A549 (cell line): ENCODE measurements at regions not wholly inside any gene's neighbourhood (a gene's known extent, or its start where the extent isn't known, plus 50 kb on each side); places are given as distances from the start of the nearest gene placed in this dataset.

Experiments
- ATAC-seq, 2 experiments: fragments of 200-7000 bp in 1 of 2; fragments of >200 bp in 1 of 2; cut with Nextera tagmentation in 1 of 2; cut with Tn5 transposase in 1 of 2; 3 replicates each; pipeline versions ENCODE4 v1.8.0 to v1.9.1; 2018 to 2020; ENCODE audit warnings: mild to moderate bottlenecking in 1 of 2, moderate library complexity in 1 of 2
- CTCF ChIA-PET: fragments of 300-600 bp; sonication (Branson Sonifier 250); formaldehyde crosslinking; extraction: SDS; loops from one replicate; lab custom pipeline; 2021; ENCODE audit warnings: antibody characterized with exemption, inconsistent platforms; lab: Yijun Ruan, JAX
- POLR2A ChIA-PET: fragments of 350-600 bp; formaldehyde crosslinking; extraction: SDS; loops from one replicate; lab custom pipeline; 2021; ENCODE audit warnings: antibody characterized with exemption, inconsistent platforms; lab: Yijun Ruan, JAX
- DNase-seq, 2 experiments: peaks; one replicate each; pipeline versions ENCODE4 v3.0.0 to v3.0.0-alpha.2; 2011 to 2016; ENCODE audit warnings: low read depth in 1 of 2, low spot score in 1 of 2
- FAIRE-seq: peaks from 2 replicates; lab custom pipeline; 2011; peaks lifted over from hg19 to GRCh38; lab: Jason Lieb, UNC
- H3K27ac ChIP-seq, 2 experiments: fragments of >200 bp; sonication (Bioruptor Twin); formaldehyde crosslinking; 3 replicates each; pipeline ENCODE4 v1.5.1; 2016 to 2017
- H3K4me1 ChIP-seq: fragments of >200 bp; sonication (Bioruptor Twin); formaldehyde crosslinking; 3 replicates; pipeline ENCODE4 v1.6.1; 2016
- H3K4me2 ChIP-seq: fragments of >200 bp; sonication (Bioruptor Twin); formaldehyde crosslinking; 3 replicates; pipeline ENCODE4 v1.6.1; 2016
- H3K4me3 ChIP-seq: fragments of >200 bp; sonication (Bioruptor Twin); formaldehyde crosslinking; 3 replicates; pipeline ENCODE4 v1.5.1; 2016
- H3K9me3 ChIP-seq: fragments of >200 bp; sonication (Bioruptor Twin); formaldehyde crosslinking; 3 replicates; pipeline ENCODE4 v1.6.1; 2016
- CBX8 ChIP-seq: fragments of 200-600 bp; sonication (generic); IDR thresholded peaks from 2 replicates; pipeline ENCODE4 v1.6.1; 2016
- CHD4 ChIP-seq: fragments of 200-600 bp; sonication (generic); IDR thresholded peaks from 2 replicates; pipeline ENCODE4 v1.6.1; 2016; ENCODE audit warnings: antibody characterized with exemption, mild to moderate bottlenecking, borderline replicate concordance
- E2F6 ChIP-seq: IDR thresholded peaks from 2 replicates; pipeline ENCODE4 v1.6.1; 2012; ENCODE audit warnings: low read depth, borderline replicate concordance
- ESRRA ChIP-seq: fragments of 150-350 bp; IDR thresholded peaks from 2 replicates; pipeline ENCODE4 v1.6.1; 2014; ENCODE audit warnings: mild to moderate bottlenecking, low read length, borderline replicate concordance
- FOSB ChIP-seq: fragments of 250-450 bp; sonication (Bioruptor Pico); IDR thresholded peaks from 2 replicates; pipeline ENCODE4 v1.5.0; 2020; ENCODE audit warnings: mild to moderate bottlenecking, moderate library complexity
- FOSL2 ChIP-seq, 2 experiments: fragments of 450-650 bp in 1 of 2; fragments of >200 bp in 1 of 2; sonication (Bioruptor Twin) in 1 of 2; formaldehyde crosslinking; IDR thresholded peaks; 2 replicates each; pipeline versions ENCODE4 v1.5.0 to v1.6.1; 2016 to 2020; ENCODE audit warnings: mild to moderate bottlenecking in 1 of 2, moderate library complexity in 1 of 2
- FOXS1 ChIP-seq: fragments of 250-450 bp; sonication (Bioruptor Pico); IDR thresholded peaks from 2 replicates; pipeline ENCODE4 v1.5.0; 2020; ENCODE audit warnings: mild to moderate bottlenecking, moderate library complexity
- JUN ChIP-seq, 2 experiments: fragments of >200 bp; sonication (Bioruptor Twin); formaldehyde crosslinking; IDR thresholded peaks; 2 replicates in 1 of 2; 3 replicates in 1 of 2; pipeline ENCODE4 v1.6.1; 2016 to 2017
- JUNB ChIP-seq: fragments of >200 bp; sonication (Bioruptor Twin); formaldehyde crosslinking; IDR thresholded peaks from 2 replicates; pipeline ENCODE4 v1.6.1; 2016
- MYC ChIP-seq: IDR thresholded peaks from 2 replicates; pipeline ENCODE4 v1.6.1; 2012; ENCODE audit warnings: mild to moderate bottlenecking, inconsistent platforms, low read length, improper control_type of control experiment, borderline replicate concordance
- NR3C1 ChIP-seq: fragments of >200 bp; sonication (Bioruptor Twin); formaldehyde crosslinking; IDR thresholded peaks from 3 replicates; pipeline ENCODE4 v1.6.1; 2017
- POLR2A ChIP-seq: IDR thresholded peaks from 2 replicates; pipeline ENCODE4 v1.6.1; 2012; ENCODE audit warnings: mild to moderate bottlenecking, low read length
- TFCP2L1 ChIP-seq: fragments of 250-450 bp; sonication (Bioruptor Pico); IDR thresholded peaks from 2 replicates; pipeline ENCODE4 v1.5.0; 2021; ENCODE audit warnings: mild to moderate bottlenecking
- USF2 ChIP-seq: fragments of 450-650 bp; IDR thresholded peaks from 2 replicates; pipeline ENCODE4 v1.6.1; 2014; ENCODE audit warnings: antibody characterized with exemption
- ZC3H11A ChIP-seq: fragments of 450-650 bp; IDR thresholded peaks from 2 replicates; pipeline ENCODE4 v1.6.1; 2014; ENCODE audit warnings: antibody characterized with exemption, mild to moderate bottlenecking
- ZFP36 ChIP-seq: fragments of 450-650 bp; IDR thresholded peaks from 2 replicates; pipeline ENCODE4 v1.6.1; 2014; ENCODE audit warnings: borderline replicate concordance; ENCODE audit not compliant: partially characterized antibody
- ZNF302 ChIP-seq: fragments of 250-450 bp; sonication (Bioruptor Pico); IDR thresholded peaks from 2 replicates; pipeline ENCODE4 v1.9.0; 2021; ENCODE audit warnings: inconsistent platforms, mild to moderate bottlenecking, moderate library complexity
- WGBS: methylation state at CpG from one replicate; pipeline ENCODE4 v1.1.6; 2017; ENCODE audit errors: missing lambda C conversion rate; 5-methylcytosine and 5-hydroxymethylcytosine counted together
- TF ChIP-seq, protein P1 (sequence below): fragments of 250-450 bp; sonication (Bioruptor Pico); IDR thresholded peaks from 2 replicates; pipeline ENCODE4 v1.5.0; 2020; ENCODE audit warnings: low read depth, mild to moderate bottlenecking, moderate library complexity
- TF ChIP-seq, protein P2 (sequence below): fragments of >200 bp; sonication (Bioruptor Twin); formaldehyde crosslinking; IDR thresholded peaks from 3 replicates; pipeline ENCODE4 v1.5.1; 2016
- TF ChIP-seq, protein P3 (sequence below): fragments of 200-600 bp; sonication (generic); IDR thresholded peaks from 2 replicates; pipeline ENCODE4 v1.6.1; 2016; ENCODE audit warnings: antibody characterized with exemption, mild to moderate bottlenecking, moderate library complexity
- TF ChIP-seq, protein P4 (sequence below): fragments of 150-350 bp; IDR thresholded peaks from 2 replicates; pipeline ENCODE4 v1.6.1; 2014; ENCODE audit warnings: low read depth, mild to moderate bottlenecking, low read length

- H3K4me3 ChIP-seq = no peak overlapping the region
- ChIA-PET POLR2A (no interaction called here), CTCF (no interaction called here)
- 47% methylated on average over 2 of the region's 2 CpGs for WGBS
- H3K4me2 ChIP-seq = no peak overlapping the region
- no peaks in the 10 kb centered on the region for H3K4me1 ChIP-seq
- H3K27ac ChIP-seq = no peak overlapping the region
- FAIRE-seq = no peak
- ATAC-seq = no peak
- TF ChIP-seq, protein P1, sequence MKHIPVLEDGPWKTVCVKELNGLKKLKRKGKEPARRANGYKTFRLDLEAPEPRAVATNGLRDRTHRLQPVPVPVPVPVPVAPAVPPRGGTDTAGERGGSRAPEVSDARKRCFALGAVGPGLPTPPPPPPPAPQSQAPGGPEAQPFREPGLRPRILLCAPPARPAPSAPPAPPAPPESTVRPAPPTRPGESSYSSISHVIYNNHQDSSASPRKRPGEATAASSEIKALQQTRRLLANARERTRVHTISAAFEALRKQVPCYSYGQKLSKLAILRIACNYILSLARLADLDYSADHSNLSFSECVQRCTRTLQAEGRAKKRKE = no peak
- TF ChIP-seq FOXS1 (CRISPR knock-in tag) = no peak
- TF ChIP-seq, protein P2, sequence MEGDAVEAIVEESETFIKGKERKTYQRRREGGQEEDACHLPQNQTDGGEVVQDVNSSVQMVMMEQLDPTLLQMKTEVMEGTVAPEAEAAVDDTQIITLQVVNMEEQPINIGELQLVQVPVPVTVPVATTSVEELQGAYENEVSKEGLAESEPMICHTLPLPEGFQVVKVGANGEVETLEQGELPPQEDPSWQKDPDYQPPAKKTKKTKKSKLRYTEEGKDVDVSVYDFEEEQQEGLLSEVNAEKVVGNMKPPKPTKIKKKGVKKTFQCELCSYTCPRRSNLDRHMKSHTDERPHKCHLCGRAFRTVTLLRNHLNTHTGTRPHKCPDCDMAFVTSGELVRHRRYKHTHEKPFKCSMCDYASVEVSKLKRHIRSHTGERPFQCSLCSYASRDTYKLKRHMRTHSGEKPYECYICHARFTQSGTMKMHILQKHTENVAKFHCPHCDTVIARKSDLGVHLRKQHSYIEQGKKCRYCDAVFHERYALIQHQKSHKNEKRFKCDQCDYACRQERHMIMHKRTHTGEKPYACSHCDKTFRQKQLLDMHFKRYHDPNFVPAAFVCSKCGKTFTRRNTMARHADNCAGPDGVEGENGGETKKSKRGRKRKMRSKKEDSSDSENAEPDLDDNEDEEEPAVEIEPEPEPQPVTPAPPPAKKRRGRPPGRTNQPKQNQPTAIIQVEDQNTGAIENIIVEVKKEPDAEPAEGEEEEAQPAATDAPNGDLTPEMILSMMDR = no peak
- no peak for TF ChIP-seq E2F6
- no peak for TF ChIP-seq JUNB
- no peak for TF ChIP-seq POLR2A
- no peak for TF ChIP-seq TFCP2L1 (CRISPR knock-in tag)
- TF ChIP-seq, protein P3, sequence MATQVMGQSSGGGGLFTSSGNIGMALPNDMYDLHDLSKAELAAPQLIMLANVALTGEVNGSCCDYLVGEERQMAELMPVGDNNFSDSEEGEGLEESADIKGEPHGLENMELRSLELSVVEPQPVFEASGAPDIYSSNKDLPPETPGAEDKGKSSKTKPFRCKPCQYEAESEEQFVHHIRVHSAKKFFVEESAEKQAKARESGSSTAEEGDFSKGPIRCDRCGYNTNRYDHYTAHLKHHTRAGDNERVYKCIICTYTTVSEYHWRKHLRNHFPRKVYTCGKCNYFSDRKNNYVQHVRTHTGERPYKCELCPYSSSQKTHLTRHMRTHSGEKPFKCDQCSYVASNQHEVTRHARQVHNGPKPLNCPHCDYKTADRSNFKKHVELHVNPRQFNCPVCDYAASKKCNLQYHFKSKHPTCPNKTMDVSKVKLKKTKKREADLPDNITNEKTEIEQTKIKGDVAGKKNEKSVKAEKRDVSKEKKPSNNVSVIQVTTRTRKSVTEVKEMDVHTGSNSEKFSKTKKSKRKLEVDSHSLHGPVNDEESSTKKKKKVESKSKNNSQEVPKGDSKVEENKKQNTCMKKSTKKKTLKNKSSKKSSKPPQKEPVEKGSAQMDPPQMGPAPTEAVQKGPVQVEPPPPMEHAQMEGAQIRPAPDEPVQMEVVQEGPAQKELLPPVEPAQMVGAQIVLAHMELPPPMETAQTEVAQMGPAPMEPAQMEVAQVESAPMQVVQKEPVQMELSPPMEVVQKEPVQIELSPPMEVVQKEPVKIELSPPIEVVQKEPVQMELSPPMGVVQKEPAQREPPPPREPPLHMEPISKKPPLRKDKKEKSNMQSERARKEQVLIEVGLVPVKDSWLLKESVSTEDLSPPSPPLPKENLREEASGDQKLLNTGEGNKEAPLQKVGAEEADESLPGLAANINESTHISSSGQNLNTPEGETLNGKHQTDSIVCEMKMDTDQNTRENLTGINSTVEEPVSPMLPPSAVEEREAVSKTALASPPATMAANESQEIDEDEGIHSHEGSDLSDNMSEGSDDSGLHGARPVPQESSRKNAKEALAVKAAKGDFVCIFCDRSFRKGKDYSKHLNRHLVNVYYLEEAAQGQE = no peak
- no peak for TF ChIP-seq ZFP36
- no peak for TF ChIP-seq NR3C1
- H3K9me3 ChIP-seq = no peaks in the 10 kb centered on the region
- no peak for DNase-seq
Observed at GRCh38 chr6:74764486-74764885, 441.4 kb downstream of the COL12A1 start.

GRCh38 chr6:74762841-74763240 lies 443.0 kb downstream of the COL12A1 start:
- no peak overlapping the region for H3K4me3 ChIP-seq
- no peaks in the 10 kb centered on the region for H3K4me1 ChIP-seq
- H3K4me2 ChIP-seq = no peak overlapping the region
- no peak for ATAC-seq
- WGBS = 7% methylated on average over 2 of the region's 2 CpGs
- FAIRE-seq = no peak
- no peak overlapping the region for H3K27ac ChIP-seq
- no peak for TF ChIP-seq FOSL2 (IDR thresholded peaks at IDR 0.05)
- TF ChIP-seq FOSL2 (CRISPR knock-in tag; IDR thresholded peaks at IDR 0.05) = no peak
- no peak for TF ChIP-seq ZNF302 (CRISPR knock-in tag)
- no peak for TF ChIP-seq POLR2A
- TF ChIP-seq, protein P1 = no peak
- TF ChIP-seq FOSB (CRISPR knock-in tag) = no peak
- TF ChIP-seq MYC = no peak
- TF ChIP-seq ESRRA = no peak
- TF ChIP-seq, protein P4, sequence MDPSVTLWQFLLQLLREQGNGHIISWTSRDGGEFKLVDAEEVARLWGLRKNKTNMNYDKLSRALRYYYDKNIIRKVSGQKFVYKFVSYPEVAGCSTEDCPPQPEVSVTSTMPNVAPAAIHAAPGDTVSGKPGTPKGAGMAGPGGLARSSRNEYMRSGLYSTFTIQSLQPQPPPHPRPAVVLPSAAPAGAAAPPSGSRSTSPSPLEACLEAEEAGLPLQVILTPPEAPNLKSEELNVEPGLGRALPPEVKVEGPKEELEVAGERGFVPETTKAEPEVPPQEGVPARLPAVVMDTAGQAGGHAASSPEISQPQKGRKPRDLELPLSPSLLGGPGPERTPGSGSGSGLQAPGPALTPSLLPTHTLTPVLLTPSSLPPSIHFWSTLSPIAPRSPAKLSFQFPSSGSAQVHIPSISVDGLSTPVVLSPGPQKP = no peak
- no peak for TF ChIP-seq CBX8
- TF ChIP-seq JUN (IDR thresholded peaks at IDR 0.05) = no peak
- TF ChIP-seq, protein P3 = no peak
- no peak for TF ChIP-seq CHD4
- no peak for TF ChIP-seq ZC3H11A
- TF ChIP-seq USF2 = no peak
- H3K9me3 ChIP-seq = no peaks in the 10 kb centered on the region
- DNase-seq = no peak
- ChIA-PET CTCF (no interaction called here), POLR2A (no interaction called here)
